Right cardiac atrium (tissue), 5 donors: ENCODE measurements at regions not wholly inside any gene's neighbourhood (a gene's known extent, or its start where the extent isn't known, plus 50 kb on each side); places are given as distances from the start of the nearest gene placed in this dataset.
"Not testable (repeated sequence)": the region's sequence is repeated elsewhere in the genome, so short reads cannot be mapped to it uniquely, and the experiment has no call there.

Source experiments
- ATAC-seq, 2 donors: fragments of 200-7000 bp; cut with Tn5 transposase; one replicate each; pipeline versions ENCODE4 v1.8.0 to v1.9.1; 2020; ENCODE audit warnings: moderate library complexity in 2 of 2, mild to moderate bottlenecking in 1 of 2
- DNase-seq, 3 donors: peaks; one replicate each; pipeline ENCODE4 v3.0.0-alpha.2; 2020
- H3K27ac ChIP-seq: one replicate; pipeline ENCODE4 v1.5.1; 2013; ENCODE audit warnings: mild to moderate bottlenecking, low read length, control low read depth, moderate library complexity
- H3K27me3 ChIP-seq: one replicate; pipeline ENCODE4 v1.6.1; 2013; ENCODE audit not compliant: control insufficient read depth, insufficient read depth
- H3K4me1 ChIP-seq: one replicate; pipeline ENCODE4 v1.6.1; 2013; ENCODE audit warnings: low read length; ENCODE audit not compliant: control insufficient read depth, insufficient read depth
- H3K4me3 ChIP-seq: one replicate; pipeline ENCODE4 v1.5.1; 2013; ENCODE audit warnings: low read length, control low read depth
- H3K9me3 ChIP-seq: one replicate; pipeline ENCODE4 v1.6.1; 2013; ENCODE audit warnings: low read length; ENCODE audit not compliant: control insufficient read depth
- WGBS: extraction: QIAGEN DNeasy Blood & Tissue Kit; methylation state at CpG from one replicate; pipeline ENCODE4 v1.1.7; 2013; 5-methylcytosine and 5-hydroxymethylcytosine counted together
- intact Hi-C, 4 donors: fragments of 100-400 bp; cut with DNase I; formaldehyde crosslinking; loops; one replicate each; pipeline versions ENCODE4 v1.11.0 to v1.14.0; 2022 to 2023
- donor health status: healthy with polysubstance abuse.
- donor health status: DM: no; HTN: yes; CAD: no.
- donor health status: DM: no; HTN: no; CAD: no.
- donor health status: DM: no; HTN: yes; CAD: no; lungs with severe emphysema.
- donor health status: DM: yes; HTN: yes; CAD: no.

DNA sequence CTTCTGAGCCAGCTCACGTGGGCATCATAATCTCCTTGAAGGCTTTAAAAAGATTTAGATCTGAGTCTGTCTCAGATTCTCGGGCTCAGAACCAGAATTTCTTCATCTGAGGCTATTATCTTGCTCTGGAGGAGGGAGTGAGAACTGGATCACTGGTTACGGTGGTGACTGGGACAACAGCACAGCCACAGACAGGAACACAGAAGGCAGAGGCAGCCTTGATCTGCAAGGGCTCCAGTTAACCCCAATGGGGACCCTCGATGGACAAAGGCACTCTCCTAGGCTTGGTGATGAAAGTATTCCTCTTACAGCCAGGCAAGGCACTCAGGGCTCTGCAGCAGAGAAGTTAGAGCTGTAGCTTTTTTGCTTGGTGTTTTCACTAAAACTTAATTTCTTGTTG, 87.7 kb upstream of the POTEM start:
- H3K4me1 ChIP-seq, H3K27me3 ChIP-seq, H3K27ac ChIP-seq, H3K4me3 ChIP-seq, H3K9me3 ChIP-seq, intact Hi-C loops, ATAC-seq, DNase-seq: not testable (repeated sequence)
- WGBS, result no CpG with 5 or more reads among the region's 4 CpGs

DNA sequence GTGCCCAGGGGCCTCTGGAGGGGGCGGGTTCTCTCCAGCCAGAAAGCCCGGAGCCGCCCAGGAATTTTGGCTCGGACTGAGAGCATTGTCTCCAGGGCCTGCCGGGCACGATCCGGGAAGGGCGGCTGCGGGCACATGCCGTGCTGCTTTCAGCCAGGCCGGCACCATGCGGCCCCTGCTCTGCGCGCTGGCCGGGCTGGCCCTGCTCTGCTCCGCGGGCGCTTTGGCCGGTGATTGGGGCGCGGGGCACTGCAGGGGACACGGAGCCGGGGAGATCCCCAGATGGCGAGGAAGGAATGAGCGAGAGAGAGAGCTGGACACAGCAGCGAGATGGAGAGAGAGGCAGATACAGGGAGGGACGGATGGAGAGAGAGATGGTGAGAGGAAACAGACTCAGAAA, 86.7 kb upstream of the POTEM start:
- H3K4me3 ChIP-seq, H3K27me3 ChIP-seq, H3K4me1 ChIP-seq, intact Hi-C loops, H3K9me3 ChIP-seq, H3K27ac ChIP-seq, DNase-seq, ATAC-seq: not testable (repeated sequence)
- WGBS, result no CpG with 5 or more reads among the region's 27 CpGs

DNA sequence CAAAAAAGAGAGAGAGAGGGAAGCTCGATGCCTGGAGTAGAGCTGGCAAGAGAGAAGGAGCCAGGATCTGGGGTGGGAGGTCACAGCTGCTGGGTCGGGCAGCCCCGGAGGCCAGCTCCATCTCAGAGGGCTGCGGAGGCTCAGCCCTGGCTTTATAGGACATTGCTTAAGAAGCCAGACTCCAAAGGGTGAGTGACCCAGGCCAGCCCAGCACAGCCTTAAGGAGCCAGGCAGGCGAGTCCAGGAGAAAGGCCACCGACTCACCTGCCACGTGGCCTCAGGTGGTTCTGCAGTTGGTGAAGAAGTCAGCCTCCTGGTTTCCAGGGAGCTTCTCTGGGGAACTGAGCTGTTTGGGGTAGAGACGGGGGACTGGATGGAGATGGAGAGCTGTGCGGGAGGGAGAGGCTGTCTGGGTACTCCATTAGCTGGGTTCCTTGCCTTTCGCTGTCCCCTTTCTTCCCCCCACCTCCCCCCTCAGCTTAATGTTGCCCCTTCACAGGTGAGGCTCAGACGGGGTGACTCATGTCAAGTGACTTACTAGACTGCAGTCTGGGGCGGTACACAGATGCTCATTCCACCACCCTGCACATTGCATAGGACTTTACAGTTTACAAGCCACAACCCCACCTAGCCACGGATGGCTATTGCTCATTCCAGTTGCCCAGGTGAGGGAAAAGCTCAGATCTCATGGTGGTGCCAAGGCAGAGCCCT, 85.9 kb upstream of the POTEM start:
- not testable (repeated sequence) for DNase-seq
- peak in 1 of 2 donors; percentile 50 for ATAC-seq

DNA sequence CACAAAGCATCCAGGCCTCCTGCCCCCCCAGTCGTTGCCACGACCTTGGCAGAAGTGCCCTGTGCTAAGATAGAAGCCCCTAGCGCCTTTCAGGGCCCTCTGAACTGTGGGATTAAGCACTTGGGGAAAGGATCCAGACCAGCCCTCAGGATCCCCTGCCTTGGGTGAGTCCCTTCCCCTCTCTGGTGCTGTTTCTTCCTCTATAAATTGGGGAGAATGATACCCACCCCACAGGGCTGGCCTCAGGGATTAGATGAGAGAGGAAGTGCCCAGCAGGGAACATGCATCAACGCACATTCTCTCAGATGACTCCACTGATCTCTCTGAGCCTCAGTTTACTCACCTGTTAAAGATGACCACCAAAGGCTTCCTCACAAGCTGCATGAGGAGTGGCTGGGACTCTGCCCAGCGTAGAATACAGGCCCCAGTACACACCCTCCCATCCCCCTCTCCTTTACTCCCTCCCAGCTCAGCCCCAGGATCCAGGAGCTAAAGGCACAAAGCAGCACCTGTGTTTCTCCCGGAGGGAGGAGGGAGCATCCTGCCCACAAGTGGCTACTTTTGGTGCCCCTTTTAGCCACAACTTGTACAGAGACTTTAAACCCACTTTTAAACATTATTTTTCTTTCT, 85.3 kb upstream of the POTEM start:
- no CpG with 5 or more reads among the region's 6 CpGs for WGBS
- ATAC-seq, result peak in 1 of 2 donors; percentile 47
- H3K4me3 ChIP-seq, H3K27ac ChIP-seq, H3K4me1 ChIP-seq, intact Hi-C loops, DNase-seq, H3K27me3 ChIP-seq, H3K9me3 ChIP-seq: not testable (repeated sequence)

More for the DNA sequence above, 85.9 kb upstream of the POTEM start:
- H3K27ac ChIP-seq, H3K9me3 ChIP-seq, H3K4me1 ChIP-seq, H3K4me3 ChIP-seq, intact Hi-C loops, H3K27me3 ChIP-seq: not testable (repeated sequence)
- WGBS, result no CpG with 5 or more reads among the region's 13 CpGs

DNA sequence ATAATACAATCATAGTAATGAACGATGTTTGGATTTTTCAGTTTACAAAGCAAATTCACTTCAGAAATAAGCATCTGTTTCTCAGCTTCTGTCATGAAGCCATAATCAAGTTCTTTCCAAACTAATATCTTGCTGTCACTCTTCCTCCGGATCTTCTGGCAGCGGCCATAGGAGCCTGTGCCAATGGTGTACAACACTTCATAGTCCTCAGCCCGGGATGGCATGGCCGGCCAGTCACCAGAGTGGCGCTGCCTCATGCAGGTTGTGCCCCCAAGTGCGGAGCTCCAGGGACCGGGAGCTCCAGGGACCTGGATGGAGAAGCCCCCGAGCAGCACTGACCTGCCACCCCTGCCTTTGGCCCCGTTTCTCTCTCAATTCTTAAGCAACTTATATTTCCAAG, 77.0 kb upstream of the POTEM start:
- 81% methylated on average over 5 of the region's 10 CpGs for WGBS
- H3K4me3 ChIP-seq, intact Hi-C loops, H3K27me3 ChIP-seq, H3K9me3 ChIP-seq, ATAC-seq, H3K27ac ChIP-seq, H3K4me1 ChIP-seq: not testable (repeated sequence)
- peak in 1 of 3 donors; percentile 9 for DNase-seq

DNA sequence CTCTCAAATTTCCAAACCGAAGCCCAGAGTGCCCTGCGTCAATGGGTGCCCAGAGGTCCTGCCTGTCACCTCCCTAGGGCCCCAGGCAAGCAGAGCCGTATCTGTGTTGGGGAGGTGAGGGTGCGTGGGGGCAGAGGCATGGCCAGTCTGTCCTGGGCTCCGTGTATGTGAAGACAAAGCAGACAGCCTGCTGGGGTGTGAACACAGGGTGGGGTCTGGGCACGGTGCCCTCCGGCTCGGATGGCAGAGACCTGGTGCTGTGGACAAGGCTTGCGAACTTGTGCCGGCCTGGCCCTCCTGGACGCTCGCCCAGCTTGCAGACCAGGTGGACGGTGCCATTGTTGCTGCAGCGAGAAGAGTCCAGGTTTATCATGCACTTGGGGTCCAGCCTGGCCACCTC, 53.4 kb upstream of the POTEM start:
- DNase-seq, H3K4me1 ChIP-seq, H3K4me3 ChIP-seq, H3K27me3 ChIP-seq, intact Hi-C loops, H3K9me3 ChIP-seq, H3K27ac ChIP-seq: not testable (repeated sequence)
- no CpG with 5 or more reads among the region's 14 CpGs for WGBS
- peak; percentile 24 to 47 for ATAC-seq

DNA sequence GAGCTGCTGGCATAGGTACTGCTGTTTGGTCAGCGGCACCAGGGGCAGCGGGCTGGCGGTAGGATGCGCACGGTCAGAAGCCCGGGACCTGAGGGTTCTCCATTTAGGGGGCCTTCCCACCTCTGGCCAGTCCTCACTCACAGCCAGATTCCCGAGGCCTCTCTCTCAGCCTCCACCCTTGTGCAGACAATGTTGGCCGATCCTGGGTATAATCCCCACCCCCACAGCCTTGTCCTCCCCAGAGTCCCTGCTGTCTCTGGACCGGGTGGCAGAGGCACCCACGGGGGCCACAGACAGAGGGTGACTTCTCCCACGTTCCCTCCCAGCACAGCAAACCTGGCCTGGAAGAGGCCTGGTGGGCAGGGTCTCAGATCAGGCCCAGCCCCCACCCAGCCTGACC, 52.7 kb upstream of the POTEM start:
- WGBS, result 78% methylated on average over 5 of the region's 11 CpGs
- DNase-seq, H3K27me3 ChIP-seq, intact Hi-C loops, H3K4me3 ChIP-seq, H3K9me3 ChIP-seq, H3K27ac ChIP-seq, H3K4me1 ChIP-seq: not testable (repeated sequence)
- peak in 1 of 2 donors; percentile 10 for ATAC-seq
